ENCODE measurements at regions not wholly inside any gene's neighbourhood (a gene's known extent, or its start where the extent isn't known, plus 50 kb on each side); places are given as distances from the start of the nearest gene placed in this dataset.

GRCh38 chr4:11505221-11505971 is 76.7 kb upstream of the HS3ST1 start:
- no peaks in the 10 kb centered on the region for H3K9me3 ChIP-seq (ENCODE audit: low read length)
- no peaks in the 10 kb centered on the region for H3K27me3 ChIP-seq (ENCODE audit: insufficient read depth, low read length)
- H3K36me3 ChIP-seq (ENCODE audit: insufficient read depth, low read length): no peaks in the 10 kb centered on the region
- no peak overlapping the region for H2AFZ ChIP-seq (ENCODE audit: low read depth, low read length)
- peaks cover 4% of the 10 kb centered on the region for H3K4me1 ChIP-seq (ENCODE audit: insufficient read depth, low read length)
- no peak overlapping the region for H3K4me3 ChIP-seq (ENCODE audit: low read length)

- Histone ChIP-seq H3K36me3 (ENCODE audit: insufficient read depth, low read length) (no peaks in the 10 kb centered on the region), H2AFZ (ENCODE audit: low read depth, low read length) (no peak overlapping the region), H3K4me1 (ENCODE audit: insufficient read depth, low read length) (peaks cover 4% of the 10 kb centered on the region), H3K27me3 (ENCODE audit: insufficient read depth, low read length) (no peaks in the 10 kb centered on the region), H3K9me3 (ENCODE audit: low read length) (no peaks in the 10 kb centered on the region), H3K4me3 (ENCODE audit: low read length) (no peak overlapping the region)
Observed at GRCh38 chr4:11503166-11503565, 74.5 kb upstream of the HS3ST1 start.

- Histone ChIP-seq H3K9me3 (ENCODE audit: low read length) (no peaks in the 10 kb centered on the region), H2AFZ (ENCODE audit: low read depth, low read length) (no peak overlapping the region), H3K4me3 (ENCODE audit: low read length) (no peak overlapping the region), H3K27me3 (ENCODE audit: insufficient read depth, low read length) (no peaks in the 10 kb centered on the region), H3K36me3 (ENCODE audit: insufficient read depth, low read length) (no peaks in the 10 kb centered on the region), H3K4me1 (ENCODE audit: insufficient read depth, low read length) (peaks cover 6% of the 10 kb centered on the region)
Observed at GRCh38 chr4:11497972-11498371, 69.3 kb upstream of the HS3ST1 start.

GRCh38 chr4:11497212-11497806 is 68.6 kb upstream of the HS3ST1 start:
- peaks cover 6% of the 10 kb centered on the region for H3K4me1 ChIP-seq (ENCODE audit: insufficient read depth, low read length)
- no peaks in the 10 kb centered on the region for H3K9me3 ChIP-seq (ENCODE audit: low read length)
- no peak overlapping the region for H2AFZ ChIP-seq (ENCODE audit: low read depth, low read length)
- no peaks in the 10 kb centered on the region for H3K36me3 ChIP-seq (ENCODE audit: insufficient read depth, low read length)
- no peaks in the 10 kb centered on the region for H3K27me3 ChIP-seq (ENCODE audit: insufficient read depth, low read length)
- H3K4me3 ChIP-seq (ENCODE audit: low read length): no peak overlapping the region

GRCh38 chr4:11496351-11496829 is 67.7 kb upstream of the HS3ST1 start:
- Histone ChIP-seq H3K36me3 (ENCODE audit: insufficient read depth, low read length) (no peaks in the 10 kb centered on the region), H3K4me1 (ENCODE audit: insufficient read depth, low read length) (peaks cover 6% of the 10 kb centered on the region), H3K4me3 (ENCODE audit: low read length) (no peak overlapping the region), H3K27me3 (ENCODE audit: insufficient read depth, low read length) (no peaks in the 10 kb centered on the region), H3K9me3 (ENCODE audit: low read length) (no peaks in the 10 kb centered on the region), H2AFZ (ENCODE audit: low read depth, low read length) (peak overlapping the region; percentile 12)

- Histone ChIP-seq H3K4me1 (ENCODE audit: insufficient read depth, low read length) (peaks cover 6% of the 10 kb centered on the region), H3K27me3 (ENCODE audit: insufficient read depth, low read length) (no peaks in the 10 kb centered on the region), H3K36me3 (ENCODE audit: insufficient read depth, low read length) (no peaks in the 10 kb centered on the region), H2AFZ (ENCODE audit: low read depth, low read length) (no peak overlapping the region), H3K9me3 (ENCODE audit: low read length) (no peaks in the 10 kb centered on the region), H3K4me3 (ENCODE audit: low read length) (no peak overlapping the region)
Observed at GRCh38 chr4:11495818-11496217, 67.1 kb upstream of the HS3ST1 start.

- Histone ChIP-seq H3K4me1 (ENCODE audit: insufficient read depth, low read length) (peaks cover 6% of the 10 kb centered on the region), H3K9me3 (ENCODE audit: low read length) (no peaks in the 10 kb centered on the region), H3K4me3 (ENCODE audit: low read length) (no peak overlapping the region), H3K36me3 (ENCODE audit: insufficient read depth, low read length) (no peaks in the 10 kb centered on the region), H3K27me3 (ENCODE audit: insufficient read depth, low read length) (no peaks in the 10 kb centered on the region), H2AFZ (ENCODE audit: low read depth, low read length) (no peak overlapping the region)
Observed at GRCh38 chr4:11495291-11495690, 66.6 kb upstream of the HS3ST1 start.

- Histone ChIP-seq H3K4me1 (ENCODE audit: insufficient read depth, low read length) (peaks cover 6% of the 10 kb centered on the region), H3K9me3 (ENCODE audit: low read length) (no peaks in the 10 kb centered on the region), H3K36me3 (ENCODE audit: insufficient read depth, low read length) (no peaks in the 10 kb centered on the region), H2AFZ (ENCODE audit: low read depth, low read length) (no peak overlapping the region), H3K4me3 (ENCODE audit: low read length) (no peak overlapping the region), H3K27me3 (ENCODE audit: insufficient read depth, low read length) (no peaks in the 10 kb centered on the region)
Observed at GRCh38 chr4:11494232-11494631, 65.5 kb upstream of the HS3ST1 start.

- no peaks in the 10 kb centered on the region for H3K9me3 ChIP-seq (ENCODE audit: low read length)
- no peaks in the 10 kb centered on the region for H3K4me1 ChIP-seq (ENCODE audit: insufficient read depth, low read length)
- H3K4me3 ChIP-seq (ENCODE audit: low read length): no peak overlapping the region
- H3K36me3 ChIP-seq (ENCODE audit: insufficient read depth, low read length): no peaks in the 10 kb centered on the region
- no peak overlapping the region for H2AFZ ChIP-seq (ENCODE audit: low read depth, low read length)
- H3K27me3 ChIP-seq (ENCODE audit: insufficient read depth, low read length): no peaks in the 10 kb centered on the region
Observed at GRCh38 chr4:11489453-11490083, 60.9 kb upstream of the HS3ST1 start.

GRCh38 chr4:11488657-11489452 is 60.2 kb upstream of the HS3ST1 start:
- Histone ChIP-seq H3K4me1 (ENCODE audit: insufficient read depth, low read length) (no peaks in the 10 kb centered on the region), H3K27me3 (ENCODE audit: insufficient read depth, low read length) (no peaks in the 10 kb centered on the region), H2AFZ (ENCODE audit: low read depth, low read length) (no peak overlapping the region), H3K36me3 (ENCODE audit: insufficient read depth, low read length) (no peaks in the 10 kb centered on the region), H3K4me3 (ENCODE audit: low read length) (no peak overlapping the region), H3K9me3 (ENCODE audit: low read length) (no peaks in the 10 kb centered on the region)

GRCh38 chr4:11487868-11488544 is 59.3 kb upstream of the HS3ST1 start:
- Histone ChIP-seq H3K9me3 (ENCODE audit: low read length) (no peaks in the 10 kb centered on the region), H3K27me3 (ENCODE audit: insufficient read depth, low read length) (no peaks in the 10 kb centered on the region), H2AFZ (ENCODE audit: low read depth, low read length) (no peak overlapping the region), H3K4me1 (ENCODE audit: insufficient read depth, low read length) (no peaks in the 10 kb centered on the region), H3K4me3 (ENCODE audit: low read length) (no peak overlapping the region), H3K36me3 (ENCODE audit: insufficient read depth, low read length) (no peaks in the 10 kb centered on the region)

- no peaks in the 10 kb centered on the region for H3K36me3 ChIP-seq (ENCODE audit: insufficient read depth, low read length)
- H3K9me3 ChIP-seq (ENCODE audit: low read length): no peaks in the 10 kb centered on the region
- no peak overlapping the region for H2AFZ ChIP-seq (ENCODE audit: low read depth, low read length)
- H3K4me3 ChIP-seq (ENCODE audit: low read length): no peak overlapping the region
- H3K27me3 ChIP-seq (ENCODE audit: insufficient read depth, low read length): no peaks in the 10 kb centered on the region
- H3K4me1 ChIP-seq (ENCODE audit: insufficient read depth, low read length): no peaks in the 10 kb centered on the region
Observed at GRCh38 chr4:11487139-11487538, 58.4 kb upstream of the HS3ST1 start.

Measured in neuron (in vitro differentiated cells).